Breast epithelium (tissue), 3 donors: ENCODE measurements at regions not wholly inside any gene's neighbourhood (a gene's known extent, or its start where the extent isn't known, plus 50 kb on each side); places are given as distances from the start of the nearest gene placed in this dataset.

Experiments
- POLR2A ChIP-seq: fragments of 450-650 bp; IDR thresholded peaks from one replicate; pipeline ENCODE4 v1.6.1; 2016; ENCODE audit warnings: antibody characterized with exemption, mild to moderate bottlenecking, moderate library complexity
- POLR2AphosphoS5 ChIP-seq, 3 donors: sonication (generic); formaldehyde crosslinking; IDR thresholded peaks; one replicate each; pipeline ENCODE4 v1.6.1; 2017; ENCODE audit warnings: antibody characterized with exemption in 3 of 3

DNA sequence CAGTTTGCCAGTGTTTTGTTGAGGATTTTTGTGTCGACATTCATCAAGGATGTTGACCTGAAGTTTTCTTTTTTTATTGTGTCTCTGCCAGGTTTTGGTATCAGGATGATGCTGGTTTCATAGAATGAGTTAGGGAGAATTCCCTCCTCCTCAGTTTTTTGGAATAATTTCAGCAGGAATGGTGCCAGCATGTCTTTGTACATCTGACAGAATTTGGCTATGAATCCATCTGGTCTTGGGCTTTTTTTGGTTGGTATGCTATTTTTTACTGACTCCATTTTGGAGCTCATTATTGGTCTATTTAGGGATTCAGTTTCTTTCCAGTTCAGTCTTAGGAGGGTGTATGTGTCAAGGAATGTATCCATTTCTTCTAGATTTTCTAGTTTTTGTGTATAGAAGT, 320.0 kb upstream of the PPP2R3A start:
- TF ChIP-seq POLR2AphosphoS5 (IDR thresholded peaks at IDR 0.05) (no peak), POLR2A (no peak)
